ENCODE measurements at regions not wholly inside any gene's neighbourhood (a gene's known extent, or its start where the extent isn't known, plus 50 kb on each side); places are given as distances from the start of the nearest gene placed in this dataset.

DNA sequence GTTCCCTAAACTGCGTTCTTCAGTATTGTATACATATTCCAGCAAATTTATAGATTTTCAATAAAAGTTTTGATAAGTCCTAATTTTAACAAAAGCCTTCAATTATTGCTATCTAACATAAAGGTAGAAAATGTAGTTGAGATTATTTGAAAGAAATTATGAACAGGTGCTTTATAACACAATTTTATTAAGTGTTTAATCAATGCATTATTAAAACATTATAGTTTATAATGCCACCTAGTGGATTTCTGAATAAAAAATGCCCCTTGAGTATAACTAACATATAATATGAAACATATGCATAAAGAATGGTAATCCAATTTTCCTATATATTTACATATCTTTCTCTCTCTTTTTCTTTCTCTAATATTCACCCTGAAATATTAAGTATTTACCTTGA, 515.3 kb downstream of the SLC6A15 start:
- TF ChIP-seq, protein P1, sequence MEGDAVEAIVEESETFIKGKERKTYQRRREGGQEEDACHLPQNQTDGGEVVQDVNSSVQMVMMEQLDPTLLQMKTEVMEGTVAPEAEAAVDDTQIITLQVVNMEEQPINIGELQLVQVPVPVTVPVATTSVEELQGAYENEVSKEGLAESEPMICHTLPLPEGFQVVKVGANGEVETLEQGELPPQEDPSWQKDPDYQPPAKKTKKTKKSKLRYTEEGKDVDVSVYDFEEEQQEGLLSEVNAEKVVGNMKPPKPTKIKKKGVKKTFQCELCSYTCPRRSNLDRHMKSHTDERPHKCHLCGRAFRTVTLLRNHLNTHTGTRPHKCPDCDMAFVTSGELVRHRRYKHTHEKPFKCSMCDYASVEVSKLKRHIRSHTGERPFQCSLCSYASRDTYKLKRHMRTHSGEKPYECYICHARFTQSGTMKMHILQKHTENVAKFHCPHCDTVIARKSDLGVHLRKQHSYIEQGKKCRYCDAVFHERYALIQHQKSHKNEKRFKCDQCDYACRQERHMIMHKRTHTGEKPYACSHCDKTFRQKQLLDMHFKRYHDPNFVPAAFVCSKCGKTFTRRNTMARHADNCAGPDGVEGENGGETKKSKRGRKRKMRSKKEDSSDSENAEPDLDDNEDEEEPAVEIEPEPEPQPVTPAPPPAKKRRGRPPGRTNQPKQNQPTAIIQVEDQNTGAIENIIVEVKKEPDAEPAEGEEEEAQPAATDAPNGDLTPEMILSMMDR (IDR thresholded peaks at IDR 0.05), result peak; percentile 7
- TF ChIP-seq EZH2 (IDR thresholded peaks at IDR 0.05), result no peak
- TF ChIP-seq EZH2phosphoT487 (IDR thresholded peaks at IDR 0.05), result no peak

Measured in neural progenitor cell (in vitro differentiated cells).